ENCODE measurements at regions not wholly inside any gene's neighbourhood (a gene's known extent, or its start where the extent isn't known, plus 50 kb on each side); places are given as distances from the start of the nearest gene placed in this dataset.

- TF ChIP-seq POLR2AphosphoS5 (IDR thresholded peaks at IDR 0.05; ENCODE audit: borderline replicate concordance, low read depth, low read length) (no peak), EZH2 (IDR thresholded peaks at IDR 0.05) (no peak)
Observed at GRCh38 chr13:76552807-76553206, 333.4 kb downstream of the KCTD12 start.
